NT2/D1 (cell line): ENCODE measurements at regions not wholly inside any gene's neighbourhood (a gene's known extent, or its start where the extent isn't known, plus 50 kb on each side); places are given as distances from the start of the nearest gene placed in this dataset.

Experiments
- DNase-seq: peaks from one replicate; pipeline ENCODE4 v3.0.0-alpha.2; 2011; ENCODE audit warnings: low read depth, low spot score
- H3K27me3 ChIP-seq: 2 replicates; pipeline ENCODE4 v1.6.0; 2011; ENCODE audit warnings: mild to moderate bottlenecking; ENCODE audit not compliant: insufficient read length, insufficient read depth
- H3K36me3 ChIP-seq: 2 replicates; pipeline ENCODE4 v1.6.1; 2011; ENCODE audit warnings: mild to moderate bottlenecking, low read length, mixed read lengths; ENCODE audit not compliant: insufficient read depth, insufficient read length
- H3K4me1 ChIP-seq: 2 replicates; pipeline ENCODE4 v1.5.1; 2011; ENCODE audit not compliant: insufficient read depth, insufficient read length
- H3K4me3 ChIP-seq: 2 replicates; pipeline ENCODE4 v1.5.1; 2011; ENCODE audit warnings: low read depth; ENCODE audit not compliant: insufficient read length
- H3K9ac ChIP-seq: 2 replicates; pipeline ENCODE4 v1.6.0; 2011; ENCODE audit warnings: low read depth; ENCODE audit not compliant: insufficient read length
- H3K9me3 ChIP-seq: 2 replicates; pipeline ENCODE4 v1.5.1; 2011; ENCODE audit warnings: mild to moderate bottlenecking, low read length; ENCODE audit not compliant: insufficient read depth
- SUZ12 ChIP-seq: IDR thresholded peaks from 2 replicates; pipeline ENCODE4 v1.6.1; 2011; ENCODE audit not compliant: insufficient read length, insufficient read depth; ENCODE audit errors: extremely low read depth
- YY1 ChIP-seq: IDR thresholded peaks from 2 replicates; pipeline ENCODE4 v1.6.1; 2011; ENCODE audit not compliant: insufficient read length, insufficient read depth
- ZNF274 ChIP-seq: IDR thresholded peaks from 2 replicates; pipeline ENCODE4 v1.6.1; 2011; ENCODE audit warnings: mild to moderate bottlenecking, low read depth, low read length

DNA sequence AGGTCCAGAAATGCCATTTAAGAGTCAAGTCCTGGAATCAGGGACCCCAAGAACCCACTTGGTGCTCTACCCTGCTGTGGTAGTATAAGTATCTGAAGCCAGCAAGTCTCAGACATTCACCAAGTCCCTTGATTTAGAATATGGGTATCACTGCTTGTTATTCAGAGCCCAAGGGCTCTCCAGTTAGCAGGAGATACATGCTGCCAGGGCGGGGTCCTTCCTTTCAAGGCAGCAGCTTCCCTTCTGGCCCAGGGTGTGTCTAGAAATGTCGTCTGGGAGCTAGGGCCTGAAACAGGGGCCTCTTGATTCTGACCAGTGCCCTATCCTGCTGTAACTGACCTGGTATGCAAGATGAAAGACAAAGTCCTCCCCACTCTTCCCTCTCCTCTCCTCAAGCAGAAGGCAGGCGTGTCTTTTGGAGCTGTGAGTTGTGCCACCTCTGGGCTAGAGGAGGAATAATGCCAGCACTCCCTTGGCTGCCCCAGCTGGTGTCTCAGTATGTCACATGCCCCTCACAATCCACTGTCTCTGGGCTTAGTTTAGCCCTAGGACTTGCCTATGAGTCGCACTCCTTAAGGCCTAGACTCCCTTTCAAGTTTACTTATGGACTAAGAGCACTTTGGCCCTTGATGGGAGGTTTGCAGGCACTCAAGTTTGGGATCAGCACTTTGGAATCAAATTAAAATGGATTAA lies 200.2 kb downstream of the MRPL39 start:
- Histone ChIP-seq H3K4me1 (no peaks in the 10 kb centered on the region), H3K9me3 (peaks cover 2% of the 10 kb centered on the region; the same call in 1 of the 2 replicates), H3K36me3 (no peaks in the 10 kb centered on the region), H3K4me3 (no peak overlapping the region), H3K27me3 (no peaks in the 10 kb centered on the region), H3K9ac (no peak overlapping the region)
- DNase-seq: no peak
- no peak for TF ChIP-seq YY1
- TF ChIP-seq ZNF274: no peak
- no peak for TF ChIP-seq SUZ12

GRCh38 chr21:25405984-25406383 lies 201.3 kb downstream of the MRPL39 start:
- Histone ChIP-seq H3K36me3 (no peaks in the 10 kb centered on the region), H3K9ac (no peak overlapping the region), H3K27me3 (no peaks in the 10 kb centered on the region), H3K9me3 (peaks cover 9% of the 10 kb centered on the region; the same call in 1 of the 2 replicates), H3K4me1 (no peaks in the 10 kb centered on the region), H3K4me3 (no peak overlapping the region)
- TF ChIP-seq YY1 (no peak), SUZ12 (no peak), ZNF274 (no peak)
- no peak for DNase-seq

GRCh38 chr21:25402134-25402961 lies 204.9 kb downstream of the MRPL39 start:
- Histone ChIP-seq H3K9me3 (peaks cover 12% of the 10 kb centered on the region; the same call in 1 of the 2 replicates), H3K36me3 (no peaks in the 10 kb centered on the region), H3K27me3 (no peaks in the 10 kb centered on the region), H3K9ac (no peak overlapping the region), H3K4me1 (peaks cover 2% of the 10 kb centered on the region), H3K4me3 (no peak overlapping the region)
- no peak for TF ChIP-seq ZNF274
- no peak for TF ChIP-seq SUZ12
- no peak for TF ChIP-seq YY1
- DNase-seq: no peak

DNA sequence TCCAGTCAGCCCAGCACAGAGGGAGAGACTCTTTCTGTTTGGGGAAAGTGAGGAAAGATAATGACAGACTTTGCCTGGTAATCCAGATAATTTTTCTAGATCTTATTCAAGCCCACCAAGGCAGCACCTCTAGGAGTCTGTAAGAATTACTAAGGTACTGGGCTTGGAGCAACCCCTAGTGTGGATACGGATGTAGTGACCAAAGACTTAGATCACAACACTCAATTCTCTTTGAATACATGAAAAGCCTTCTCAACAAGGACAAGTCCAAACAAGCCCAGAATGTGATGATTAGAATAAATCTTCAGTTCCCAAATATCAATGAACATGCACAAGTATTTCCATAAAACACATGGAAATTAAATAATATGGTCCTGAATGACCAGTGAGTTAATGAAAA lies 206.9 kb downstream of the MRPL39 start:
- Histone ChIP-seq H3K4me3 (no peak overlapping the region), H3K9me3 (peaks cover 12% of the 10 kb centered on the region; the same call in 1 of the 2 replicates), H3K4me1 (peaks cover 2% of the 10 kb centered on the region), H3K27me3 (no peaks in the 10 kb centered on the region), H3K36me3 (no peaks in the 10 kb centered on the region), H3K9ac (no peak overlapping the region)
- DNase-seq: no peak
- no peak for TF ChIP-seq YY1
- no peak for TF ChIP-seq SUZ12
- TF ChIP-seq ZNF274: no peak

GRCh38 chr21:25398630-25399029 lies 208.7 kb downstream of the MRPL39 start:
- DNase-seq: no peak
- H3K9me3 ChIP-seq: peaks cover 12% of the 10 kb centered on the region; the same call in 1 of the 2 replicates
- no peak for TF ChIP-seq ZNF274
- no peak for TF ChIP-seq SUZ12
- no peak for TF ChIP-seq YY1
- no peak overlapping the region for H3K9ac ChIP-seq
- no peaks in the 10 kb centered on the region for H3K36me3 ChIP-seq
- no peaks in the 10 kb centered on the region for H3K27me3 ChIP-seq
- peaks cover 2% of the 10 kb centered on the region for H3K4me1 ChIP-seq
- no peak overlapping the region for H3K4me3 ChIP-seq

DNA sequence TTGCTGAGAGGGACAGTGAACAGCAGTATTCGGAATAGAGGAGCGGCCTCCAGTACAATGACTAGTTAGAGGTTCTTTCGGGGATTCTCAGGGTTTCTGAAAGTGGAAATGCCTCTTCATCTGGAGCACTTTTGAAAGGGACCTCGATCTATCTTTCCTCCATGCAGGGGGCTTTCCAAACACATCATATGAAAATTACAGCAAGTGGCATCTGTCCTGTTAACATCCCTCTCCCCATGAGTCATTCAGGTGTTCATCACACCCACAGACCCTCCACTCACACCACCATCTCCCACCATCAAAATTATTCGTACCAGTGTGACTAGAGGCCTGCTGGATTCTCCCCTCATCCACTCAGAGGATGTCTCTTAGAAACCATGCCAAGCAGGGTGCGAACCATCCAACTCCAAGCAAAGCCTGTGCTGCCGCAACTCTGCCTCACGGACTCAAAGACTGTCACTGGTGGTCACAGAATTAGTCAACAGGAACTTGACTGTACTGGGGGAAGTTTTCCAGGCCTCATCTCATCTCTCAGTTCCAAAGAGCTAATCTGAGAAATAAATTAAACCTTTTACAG lies 211.1 kb downstream of the MRPL39 start:
- no peak for DNase-seq
- no peaks in the 10 kb centered on the region for H3K36me3 ChIP-seq
- no peaks in the 10 kb centered on the region for H3K27me3 ChIP-seq
- H3K9me3 ChIP-seq: peaks cover 6% of the 10 kb centered on the region; the same call in 1 of the 2 replicates
- no peak overlapping the region for H3K9ac ChIP-seq
- H3K4me3 ChIP-seq: no peak overlapping the region
- TF ChIP-seq ZNF274 (no peak), YY1 (no peak), SUZ12 (no peak)
- peaks cover 2% of the 10 kb centered on the region for H3K4me1 ChIP-seq

DNA sequence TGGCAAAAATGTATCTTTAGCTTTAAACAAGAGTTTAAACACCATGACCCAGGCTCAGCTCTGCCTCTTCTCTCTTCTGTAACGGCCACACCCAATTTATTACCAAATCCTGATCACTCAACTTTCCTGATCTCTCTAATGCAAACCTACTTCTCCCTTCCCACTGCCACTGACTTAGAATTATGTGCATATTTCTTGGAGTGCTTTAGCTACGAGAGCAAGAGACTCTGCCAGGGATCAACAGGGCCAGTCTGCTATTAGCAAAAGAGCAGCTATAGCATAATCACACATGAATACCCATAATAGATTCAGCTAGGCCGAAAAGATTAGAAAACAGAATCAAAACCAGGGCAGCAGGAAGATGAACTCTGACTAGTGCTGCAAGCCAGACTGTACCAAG lies 215.5 kb downstream of the MRPL39 start:
- DNase-seq: no peak
- Histone ChIP-seq H3K9me3 (no peaks in the 10 kb centered on the region), H3K36me3 (no peaks in the 10 kb centered on the region), H3K27me3 (no peaks in the 10 kb centered on the region), H3K4me1 (no peaks in the 10 kb centered on the region), H3K4me3 (no peak overlapping the region), H3K9ac (no peak overlapping the region)
- TF ChIP-seq SUZ12: no peak
- no peak for TF ChIP-seq YY1
- no peak for TF ChIP-seq ZNF274
